Transverse colon (tissue), 4 donors: ENCODE measurements at regions not wholly inside any gene's neighbourhood (a gene's known extent, or its start where the extent isn't known, plus 50 kb on each side); places are given as distances from the start of the nearest gene placed in this dataset.

Source experiments
- DNase-seq: peaks from one replicate; pipeline ENCODE4 v3.0.0-alpha.2; 2019
- H3K27ac ChIP-seq, 4 donors: fragments of 200-600 bp; sonication (generic); 2 replicates each; pipeline ENCODE4 v1.5.1; 2016 to 2018; ENCODE audit warnings: inconsistent platforms in 4 of 4
- H3K27me3 ChIP-seq: fragments of 200-600 bp; sonication (generic); 2 replicates; pipeline ENCODE4 v1.5.1; 2017; ENCODE audit warnings: inconsistent platforms
- H3K36me3 ChIP-seq, 4 donors: fragments of 200-600 bp; sonication (generic); 2 replicates each; pipeline ENCODE4 v1.5.1; 2017 to 2019; ENCODE audit warnings: inconsistent platforms in 4 of 4
- H3K4me1 ChIP-seq, 4 donors: fragments of 200-600 bp; sonication (generic); 2 replicates each; pipeline ENCODE4 v1.5.1; 2017 to 2020; ENCODE audit warnings: inconsistent platforms in 4 of 4
- H3K4me3 ChIP-seq, 4 donors: fragments of 200-600 bp; sonication (generic); 1 replicate in 1 of 4; 2 replicates in 3 of 4; pipeline versions ENCODE4 v1.5.1 to v1.6.1; 2017 to 2019; ENCODE audit warnings: inconsistent platforms in 4 of 4
- H3K9me3 ChIP-seq, 2 donors: fragments of 200-600 bp; sonication (generic); 2 replicates each; pipeline ENCODE4 v1.5.1; 2017 to 2019; ENCODE audit warnings: inconsistent platforms in 2 of 2
- CTCF ChIP-seq, 5 experiments: fragments of 200-600 bp in 3 of 5; fragments of 450-650 bp in 2 of 5; sonication (generic) in 3 of 5; IDR thresholded peaks; 1 replicate in 2 of 5; 2 replicates in 3 of 5; pipeline ENCODE4 v1.5.1; 2016 to 2017; ENCODE audit warnings: antibody characterized with exemption in 5 of 5, inconsistent platforms in 3 of 5, mild to moderate bottlenecking in 2 of 5, moderate library complexity in 1 of 5
- EP300 ChIP-seq: sonication (generic); formaldehyde crosslinking; IDR thresholded peaks from one replicate; pipeline ENCODE4 v1.6.1; 2017; ENCODE audit warnings: antibody characterized with exemption, low read depth
- POLR2A ChIP-seq: fragments of 450-650 bp; IDR thresholded peaks from one replicate; pipeline ENCODE4 v1.6.1; 2016; ENCODE audit warnings: antibody characterized with exemption, mild to moderate bottlenecking, moderate library complexity
- POLR2AphosphoS5 ChIP-seq, 3 donors: sonication (generic); formaldehyde crosslinking; IDR thresholded peaks; one replicate each; pipeline ENCODE4 v1.6.1; 2016; ENCODE audit warnings: antibody characterized with exemption in 3 of 3
- WGBS, 2 donors: methylation state at CpG; one replicate each; pipeline ENCODE4 v1.1.5; 2018; ENCODE audit warnings: low coverage in 1 of 2; 5-methylcytosine and 5-hydroxymethylcytosine counted together
- in situ Hi-C, 4 donors: fragments of 200-750 bp; cut with MboI; loops; one replicate each; pipeline versions ENCODE4 v1.15.0 to v1.15.1; 2017; ENCODE audit warnings: low sequenced_read_pairs in 3 of 4, low pct_ligation_motif_present in 1 of 4, low pct_unique_long_range_greater_than_20kb in 1 of 4
- intact Hi-C: fragments of 100-400 bp; cut with DNase I; formaldehyde crosslinking; loops from one replicate; pipeline ENCODE4 v1.15.1; 2023; ENCODE audit warnings: low total_unique reads

- Histone ChIP-seq H3K9me3 (no peaks in the 10 kb centered on the region), H3K27ac (no peak overlapping the region), H3K4me3 (no peak overlapping the region), H3K27me3 (peaks cover 3% of the 10 kb centered on the region), H3K4me1 (no peaks in the 10 kb centered on the region), H3K36me3 (no peaks in the 10 kb centered on the region)
- intact Hi-C loops (loop anchor here (5.0 kb wide), 1 partner anchor 603 kb away; no protein-coding TSS in a partner anchor), in situ Hi-C loops (no loop called here)
- TF ChIP-seq POLR2AphosphoS5 (IDR thresholded peaks at IDR 0.05) (no peak), EP300 (no peak), CTCF (IDR thresholded peaks at IDR 0.05) (no peak), POLR2A (no peak)
- WGBS, 2 donors = 60 to 70% methylated on average over 1 to 7 of the region's 7 CpGs
- no peak for DNase-seq
These were observed 54.6 kb upstream of the COX10 start for GRCh38 chr17:14014657-14015056.

GRCh38 chr17:14015271-14015670 lies 54.0 kb upstream of the COX10 start:
- H3K9me3 ChIP-seq = no peaks in the 10 kb centered on the region
- intact Hi-C loops (no loop called here), in situ Hi-C loops (no loop called here)
- 78% methylated on average over 12 to 14 of the region's 14 CpGs for WGBS, 2 donors
- TF ChIP-seq EP300 = no peak
- no peak for TF ChIP-seq POLR2A
- TF ChIP-seq CTCF (IDR thresholded peaks at IDR 0.05) = no peak
- TF ChIP-seq POLR2AphosphoS5 (IDR thresholded peaks at IDR 0.05) = no peak
- H3K27ac ChIP-seq = no peak overlapping the region
- no peak overlapping the region for H3K4me3 ChIP-seq
- no peaks in the 10 kb centered on the region for H3K4me1 ChIP-seq
- H3K27me3 ChIP-seq = peaks cover 3% of the 10 kb centered on the region
- H3K36me3 ChIP-seq = no peaks in the 10 kb centered on the region
- DNase-seq = no peak

GRCh38 chr17:14016858-14017257 lies 52.4 kb upstream of the COX10 start:
- no peaks in the 10 kb centered on the region for H3K4me1 ChIP-seq
- no peak for TF ChIP-seq POLR2A
- TF ChIP-seq POLR2AphosphoS5 (IDR thresholded peaks at IDR 0.05) = no peak
- no peak for TF ChIP-seq CTCF (IDR thresholded peaks at IDR 0.05)
- no peak for TF ChIP-seq EP300
- no peaks in the 10 kb centered on the region for H3K36me3 ChIP-seq
- intact Hi-C loops (no loop called here), in situ Hi-C loops (no loop called here)
- no peak for DNase-seq
- no peaks in the 10 kb centered on the region for H3K9me3 ChIP-seq
- peaks cover 3% of the 10 kb centered on the region for H3K27me3 ChIP-seq
- WGBS, 2 donors = 85% methylated on average over 3 of the region's 3 CpGs; no CpG with 5 or more reads in 1 of the 2 donors
- no peak overlapping the region for H3K27ac ChIP-seq
- no peak overlapping the region for H3K4me3 ChIP-seq

GRCh38 chr17:14019186-14019956 lies 49.9 kb upstream of the COX10 start:
- DNase-seq = no peak
- Histone ChIP-seq H3K27ac (no peak overlapping the region), H3K4me1 (no peaks in the 10 kb centered on the region), H3K27me3 (peaks cover 3% of the 10 kb centered on the region), H3K4me3 (no peak overlapping the region), H3K9me3 (no peaks in the 10 kb centered on the region), H3K36me3 (no peaks in the 10 kb centered on the region)
- in situ Hi-C loops (no loop called here), intact Hi-C loops (no loop called here)
- TF ChIP-seq POLR2AphosphoS5 (IDR thresholded peaks at IDR 0.05) = no peak
- TF ChIP-seq POLR2A = no peak
- no peak for TF ChIP-seq EP300
- TF ChIP-seq CTCF (IDR thresholded peaks at IDR 0.05) = no peak
- WGBS, 2 donors = 78 to 84% methylated on average over 6 to 9 of the region's 9 CpGs
